K562 (cell line): ENCODE measurements at regions not wholly inside any gene's neighbourhood (a gene's known extent, or its start where the extent isn't known, plus 50 kb on each side); places are given as distances from the start of the nearest gene placed in this dataset.

Experiments
- GABPA ChIP-seq: fragments of 200-800 bp; sonication (Bioruptor generic); conservative IDR thresholded peaks from 2 replicates; pipeline ENCODE4 v1.6.1; 2016; ENCODE audit warnings: low read depth, missing genetic modification characterization, missing compliant biosample characterization
- IRF2 ChIP-seq: sonication (generic); formaldehyde crosslinking; IDR thresholded peaks from 2 replicates; pipeline ENCODE4 v1.8.1; 2022; ENCODE audit warnings: mild to moderate bottlenecking, missing genetic modification reagents
- KLF6 ChIP-seq: fragments of 250-450 bp; sonication (Bioruptor Pico); IDR thresholded peaks from 2 replicates; pipeline ENCODE4 v1.4.0; 2020; ENCODE audit warnings: mild to moderate bottlenecking, moderate library complexity, borderline replicate concordance
- LEF1 ChIP-seq: fragments of 450-650 bp; IDR thresholded peaks from 2 replicates; pipeline ENCODE4 v1.6.1; 2016; ENCODE audit warnings: mild to moderate bottlenecking
- PRDM10 ChIP-seq: fragments of 450-650 bp; IDR thresholded peaks from 2 replicates; pipeline ENCODE4 v1.6.1; 2018; ENCODE audit not compliant: partially characterized antibody
- STAG1 ChIP-seq: sonication (generic); formaldehyde crosslinking; IDR thresholded peaks from 2 replicates; pipeline ENCODE4 v1.5.0; 2020; ENCODE audit warnings: missing genetic modification reagents, borderline replicate concordance

- TF ChIP-seq PRDM10 = no peak
- TF ChIP-seq STAG1 (CRISPR knock-in tag) = no peak
- TF ChIP-seq LEF1 = no peak
- no peak for TF ChIP-seq KLF6 (CRISPR knock-in tag)
- no peak for TF ChIP-seq IRF2
- no peak for TF ChIP-seq GABPA
Observed at GRCh38 chr10:106450966-106451365, 713.5 kb downstream of the SORCS1 start.
